ENCODE measurements at regions not wholly inside any gene's neighbourhood (a gene's known extent, or its start where the extent isn't known, plus 50 kb on each side); places are given as distances from the start of the nearest gene placed in this dataset.

DNA sequence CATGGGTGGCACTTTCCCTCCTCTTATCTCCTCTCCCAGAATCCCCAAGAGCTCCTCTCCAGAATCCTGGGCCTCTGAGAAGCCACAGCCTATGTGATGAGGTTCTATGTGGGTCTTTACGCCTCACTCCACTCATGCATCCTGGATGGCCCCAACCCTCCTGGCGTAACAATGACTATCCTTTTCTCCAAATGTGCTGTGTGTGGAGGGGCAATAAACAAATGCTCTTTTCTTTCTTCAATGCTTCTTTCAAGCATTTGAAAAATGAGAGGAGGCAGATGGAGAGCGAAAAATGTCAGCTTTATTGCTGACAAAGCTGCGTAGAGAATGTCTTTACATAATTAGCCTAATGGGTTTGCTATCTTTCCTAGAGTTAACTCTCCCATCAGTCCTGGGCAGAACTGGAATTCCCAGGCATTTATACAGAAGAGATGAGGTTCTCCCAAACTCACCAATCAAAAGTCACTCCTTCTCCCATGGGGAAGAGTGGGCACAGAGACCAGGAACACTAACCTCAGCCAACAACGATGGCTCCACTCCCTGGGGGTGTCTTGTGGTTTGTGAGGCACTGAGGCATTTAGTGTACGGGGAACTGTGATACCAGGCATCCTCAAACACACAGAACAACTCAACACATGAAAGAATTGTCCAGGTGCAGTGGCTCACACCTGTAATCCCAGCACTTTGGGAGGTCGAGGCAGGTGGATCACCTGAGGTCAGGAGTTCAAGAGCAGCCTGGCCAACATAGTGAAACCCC, 118.9 kb upstream of the SLC34A2 start:
- Histone ChIP-seq H3K27me3 (replicated peaks) (no peaks in the 10 kb centered on the region), H3K4me3 (no peak overlapping the region), H3K9me3 (replicated peaks) (no peaks in the 10 kb centered on the region), H3K27ac (no peak overlapping the region), H3K36me3 (no peaks in the 10 kb centered on the region), H3K4me1 (replicated peaks) (no peaks in the 10 kb centered on the region)
- no peak for DNase-seq (ENCODE audit: low read depth in 1 of 2, low spot score in 2 of 2)

DNA sequence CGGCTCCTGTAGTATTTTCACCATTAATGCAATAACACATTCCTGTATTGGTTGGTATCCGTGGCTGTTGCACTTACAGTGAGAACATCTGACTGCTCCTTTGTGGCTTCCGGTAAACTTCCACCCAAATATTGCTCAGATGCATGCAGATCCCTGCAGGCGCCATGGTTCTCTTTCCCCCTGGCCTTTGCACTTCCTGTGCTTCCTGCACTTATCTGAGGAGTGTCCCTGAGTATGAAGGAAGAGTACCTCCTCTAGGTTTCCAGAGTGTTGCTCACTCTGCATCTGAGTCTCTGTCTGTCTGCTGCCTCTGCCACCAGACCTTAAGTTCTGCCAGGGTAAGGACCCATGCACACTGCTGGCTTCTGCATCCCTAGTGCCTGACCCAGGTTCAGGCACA, 117.2 kb upstream of the SLC34A2 start:
- DNase-seq (ENCODE audit: low read depth in 1 of 2, low spot score in 2 of 2) = no peak
- no peaks in the 10 kb centered on the region for H3K4me1 ChIP-seq (replicated peaks)
- H3K9me3 ChIP-seq (replicated peaks) = no peaks in the 10 kb centered on the region
- H3K4me3 ChIP-seq = no peak overlapping the region
- H3K27ac ChIP-seq = no peak overlapping the region
- H3K27me3 ChIP-seq (replicated peaks) = no peaks in the 10 kb centered on the region
- H3K36me3 ChIP-seq = no peaks in the 10 kb centered on the region

DNA sequence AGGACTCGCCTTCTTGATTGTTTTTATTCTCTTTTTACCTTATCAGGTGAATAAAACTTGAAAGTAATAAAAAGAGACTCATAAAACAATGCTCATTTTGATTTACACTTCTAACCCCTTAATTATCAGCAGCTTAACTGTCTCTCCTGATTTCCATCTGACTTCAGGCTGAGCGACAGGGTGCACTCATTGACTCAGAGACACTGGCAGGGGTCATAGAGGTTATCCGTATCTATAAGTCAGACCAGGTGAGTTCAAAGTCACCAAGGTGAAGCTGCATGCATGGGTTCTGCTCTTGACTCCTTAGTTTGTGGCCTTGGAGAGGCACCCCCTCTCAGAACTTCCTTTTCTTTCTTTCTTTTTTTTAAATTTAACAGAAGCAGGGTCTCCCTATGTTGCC, 116.4 kb upstream of the SLC34A2 start:
- H3K36me3 ChIP-seq = no peaks in the 10 kb centered on the region
- H3K27me3 ChIP-seq (replicated peaks) = no peaks in the 10 kb centered on the region
- no peak overlapping the region for H3K4me3 ChIP-seq
- H3K9me3 ChIP-seq (replicated peaks) = no peaks in the 10 kb centered on the region
- no peak overlapping the region for H3K27ac ChIP-seq
- no peaks in the 10 kb centered on the region for H3K4me1 ChIP-seq (replicated peaks)
- no peak for DNase-seq (ENCODE audit: low read depth in 1 of 2, low spot score in 2 of 2)

DNA sequence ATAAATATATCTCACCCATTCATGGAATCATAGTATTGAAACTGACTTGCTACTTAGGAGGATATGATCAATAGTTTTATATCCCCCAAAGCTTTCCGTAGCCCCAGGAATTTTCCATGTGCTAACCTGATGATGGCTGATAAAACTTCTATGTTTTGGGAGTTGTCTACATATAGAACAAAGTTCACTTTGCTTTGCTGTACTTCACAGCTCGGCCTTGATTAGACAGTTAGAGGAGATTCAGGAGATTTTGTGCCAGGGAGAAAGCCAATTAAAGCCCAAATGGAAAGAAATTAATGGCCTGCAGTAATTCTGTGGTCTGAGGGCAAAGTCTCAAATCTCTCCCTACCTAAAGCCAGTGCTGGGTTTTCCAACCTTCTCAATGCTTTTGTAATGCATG, 114.9 kb upstream of the SLC34A2 start:
- no peak overlapping the region for H3K4me3 ChIP-seq
- no peak overlapping the region for H3K27ac ChIP-seq
- no peak for DNase-seq (ENCODE audit: low read depth in 1 of 2, low spot score in 2 of 2)
- H3K9me3 ChIP-seq (replicated peaks) = no peaks in the 10 kb centered on the region
- no peaks in the 10 kb centered on the region for H3K27me3 ChIP-seq (replicated peaks)
- H3K36me3 ChIP-seq = no peaks in the 10 kb centered on the region
- H3K4me1 ChIP-seq (replicated peaks) = no peaks in the 10 kb centered on the region

DNA sequence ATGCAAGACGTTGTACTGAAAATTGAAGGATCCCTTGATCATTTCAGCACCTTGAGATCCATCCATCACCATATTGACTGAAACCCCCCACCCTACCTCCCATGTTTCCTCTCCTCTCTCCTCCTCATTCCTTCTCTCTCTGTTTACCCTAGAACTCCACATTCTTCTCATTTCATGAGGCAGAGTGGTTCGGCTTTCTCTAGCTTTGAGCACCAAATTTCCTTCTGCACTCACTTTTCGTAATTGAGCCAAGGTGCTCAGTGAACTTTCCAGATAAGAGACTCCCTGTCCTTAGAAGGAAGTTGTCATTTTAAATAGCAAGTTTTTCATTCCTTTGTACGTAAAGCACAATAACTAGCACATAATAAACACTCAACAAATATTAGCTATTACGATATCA, 108.3 kb upstream of the SLC34A2 start:
- H3K4me3 ChIP-seq = no peak overlapping the region
- no peaks in the 10 kb centered on the region for H3K4me1 ChIP-seq (replicated peaks)
- no peaks in the 10 kb centered on the region for H3K36me3 ChIP-seq
- H3K27ac ChIP-seq = no peak overlapping the region
- no peaks in the 10 kb centered on the region for H3K9me3 ChIP-seq (replicated peaks)
- no peak for DNase-seq (ENCODE audit: low read depth in 1 of 2, low spot score in 2 of 2)
- no peaks in the 10 kb centered on the region for H3K27me3 ChIP-seq (replicated peaks)

- H3K9me3 ChIP-seq (replicated peaks) = no peaks in the 10 kb centered on the region
- H3K27ac ChIP-seq = no peak overlapping the region
- H3K36me3 ChIP-seq = no peaks in the 10 kb centered on the region
- no peaks in the 10 kb centered on the region for H3K27me3 ChIP-seq (replicated peaks)
- no peaks in the 10 kb centered on the region for H3K4me1 ChIP-seq (replicated peaks)
- no peak for DNase-seq (ENCODE audit: low read depth in 1 of 2, low spot score in 2 of 2)
- H3K4me3 ChIP-seq = no peak overlapping the region
Observed at GRCh38 chr4:25549413-25549812, 106.2 kb upstream of the SLC34A2 start.

GRCh38 chr4:25550376-25551030, 105.1 kb upstream of the SLC34A2 start:
- no peaks in the 10 kb centered on the region for H3K9me3 ChIP-seq (replicated peaks)
- no peaks in the 10 kb centered on the region for H3K27me3 ChIP-seq (replicated peaks)
- H3K36me3 ChIP-seq = no peaks in the 10 kb centered on the region
- H3K4me3 ChIP-seq = no peak overlapping the region
- H3K27ac ChIP-seq = no peak overlapping the region
- no peaks in the 10 kb centered on the region for H3K4me1 ChIP-seq (replicated peaks)
- DNase-seq (ENCODE audit: low read depth in 1 of 2, low spot score in 2 of 2) = no peak

DNA sequence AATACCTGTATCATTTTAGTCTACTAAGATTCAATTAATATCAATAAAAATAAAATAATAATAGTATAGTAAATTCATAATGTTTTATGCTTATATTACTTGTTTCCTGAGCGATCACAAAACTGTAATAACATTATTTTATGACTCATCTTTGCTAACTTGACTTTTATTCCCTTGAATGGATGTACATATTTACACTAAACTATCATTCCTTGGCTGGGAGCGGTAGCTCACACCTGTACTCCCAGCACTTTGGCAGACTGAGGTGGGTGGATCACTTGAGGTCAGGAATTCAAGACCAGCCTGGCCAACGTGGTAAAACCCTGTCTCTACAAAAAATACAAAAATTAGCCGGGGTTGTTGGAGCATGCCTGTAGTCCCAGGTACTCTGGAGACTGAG, 104.0 kb upstream of the SLC34A2 start:
- H3K4me1 ChIP-seq (replicated peaks) = no peaks in the 10 kb centered on the region
- H3K36me3 ChIP-seq = no peaks in the 10 kb centered on the region
- H3K9me3 ChIP-seq (replicated peaks) = no peaks in the 10 kb centered on the region
- no peak overlapping the region for H3K4me3 ChIP-seq
- H3K27me3 ChIP-seq (replicated peaks) = no peaks in the 10 kb centered on the region
- DNase-seq (ENCODE audit: low read depth in 1 of 2, low spot score in 2 of 2) = no peak
- H3K27ac ChIP-seq = no peak overlapping the region

DNA sequence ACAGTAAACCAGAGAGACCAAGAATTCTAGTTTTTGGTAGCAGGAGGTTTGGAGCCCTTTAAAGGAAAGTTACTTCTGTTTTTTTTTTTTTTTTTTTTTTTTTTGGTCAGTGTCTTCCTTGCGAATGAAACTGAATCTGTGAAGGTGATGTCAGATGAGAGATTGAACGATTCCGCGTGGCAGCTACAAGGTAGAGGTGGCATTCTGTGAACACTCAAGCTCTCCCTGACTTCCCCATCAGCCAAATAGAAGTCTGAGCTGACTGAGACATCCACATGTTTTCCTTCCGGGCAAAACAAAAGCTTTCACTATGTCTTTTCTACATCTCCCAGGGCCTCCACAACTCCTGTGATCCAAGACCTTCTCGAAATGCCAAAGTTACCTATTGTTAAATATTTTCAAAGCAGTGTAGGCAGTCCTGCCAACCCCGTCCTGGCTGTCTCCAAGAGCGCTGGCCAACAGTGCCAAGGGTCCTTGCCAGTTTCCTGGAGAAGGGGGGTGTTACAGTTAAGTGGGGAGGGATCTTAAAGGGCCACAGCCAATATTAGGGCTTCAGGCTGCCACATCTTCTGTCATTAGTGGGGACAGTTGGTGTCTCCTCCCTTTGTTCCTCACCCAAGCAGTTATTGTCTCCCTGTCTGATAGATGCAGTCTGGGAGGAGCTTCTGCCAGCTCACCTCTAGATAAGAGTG, 102.9 kb upstream of the SLC34A2 start:
- Histone ChIP-seq H3K36me3 (no peaks in the 10 kb centered on the region), H3K4me3 (no peak overlapping the region), H3K27me3 (replicated peaks) (no peaks in the 10 kb centered on the region), H3K27ac (no peak overlapping the region), H3K9me3 (replicated peaks) (no peaks in the 10 kb centered on the region), H3K4me1 (replicated peaks) (no peaks in the 10 kb centered on the region)
- no peak for DNase-seq (ENCODE audit: low read depth in 1 of 2, low spot score in 2 of 2)

- no peak for DNase-seq (ENCODE audit: low read depth in 1 of 2, low spot score in 2 of 2)
- no peaks in the 10 kb centered on the region for H3K27me3 ChIP-seq (replicated peaks)
- no peak overlapping the region for H3K27ac ChIP-seq
- no peak overlapping the region for H3K4me3 ChIP-seq
- no peaks in the 10 kb centered on the region for H3K4me1 ChIP-seq (replicated peaks)
- H3K9me3 ChIP-seq (replicated peaks) = no peaks in the 10 kb centered on the region
- H3K36me3 ChIP-seq = no peaks in the 10 kb centered on the region
Observed at GRCh38 chr4:25559508-25559907, 96.1 kb upstream of the SLC34A2 start.

- Histone ChIP-seq H3K36me3 (no peaks in the 10 kb centered on the region), H3K27me3 (replicated peaks) (no peaks in the 10 kb centered on the region), H3K27ac (no peak overlapping the region), H3K4me1 (replicated peaks) (no peaks in the 10 kb centered on the region), H3K4me3 (no peak overlapping the region), H3K9me3 (replicated peaks) (no peaks in the 10 kb centered on the region)
- no peak for DNase-seq (ENCODE audit: low read depth in 1 of 2, low spot score in 2 of 2)
Observed at GRCh38 chr4:25560605-25561004, 95.0 kb upstream of the SLC34A2 start.

DNA sequence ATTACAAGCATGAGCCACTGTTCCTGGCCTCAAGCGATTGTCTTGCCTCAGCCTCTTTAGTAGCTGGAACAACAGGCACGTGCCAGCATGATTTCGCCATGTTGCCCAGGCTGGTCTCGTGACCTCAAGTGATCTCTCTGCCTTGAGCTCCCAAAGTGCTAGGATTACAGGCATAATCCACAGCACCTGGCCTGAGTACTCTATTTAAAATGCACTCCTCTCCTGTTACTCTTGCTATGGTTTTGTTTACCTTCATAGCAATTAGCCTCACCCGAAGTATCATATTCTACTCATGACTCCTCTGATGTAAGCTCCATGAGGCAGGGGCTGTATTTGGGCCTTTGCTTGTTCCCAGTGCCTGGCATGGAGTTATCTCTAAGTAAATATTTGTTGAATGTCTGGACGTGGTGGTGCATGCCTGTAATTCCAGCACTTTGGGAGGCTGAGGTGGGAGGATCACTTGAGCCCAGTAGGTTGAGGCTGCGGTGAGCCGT, 92.5 kb upstream of the SLC34A2 start:
- no peak for DNase-seq (ENCODE audit: low read depth in 1 of 2, low spot score in 2 of 2)
- Histone ChIP-seq H3K27ac (no peak overlapping the region), H3K9me3 (replicated peaks) (no peaks in the 10 kb centered on the region), H3K27me3 (replicated peaks) (no peaks in the 10 kb centered on the region), H3K36me3 (no peaks in the 10 kb centered on the region), H3K4me3 (no peak overlapping the region), H3K4me1 (replicated peaks) (no peaks in the 10 kb centered on the region)

DNA sequence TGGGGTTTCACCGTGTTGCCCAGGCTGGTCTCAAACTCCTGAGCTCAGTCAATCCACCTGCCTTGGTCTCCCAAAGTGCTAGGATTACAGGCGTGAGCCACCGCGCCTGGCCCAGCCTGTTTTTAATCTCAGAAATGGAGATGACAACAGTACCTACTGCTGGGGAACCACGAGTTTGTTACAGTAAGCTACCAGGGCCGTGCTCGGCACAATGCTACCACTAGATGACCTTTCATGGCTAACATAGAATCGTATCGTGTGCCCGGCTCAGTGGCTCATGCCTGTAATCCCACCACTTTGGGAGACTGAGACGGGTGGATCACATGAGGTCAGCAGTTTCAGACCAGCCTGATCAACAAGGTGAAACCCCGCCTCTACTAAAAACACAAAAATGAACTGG, 90.8 kb upstream of the SLC34A2 start:
- Histone ChIP-seq H3K27me3 (replicated peaks) (no peaks in the 10 kb centered on the region), H3K9me3 (replicated peaks) (no peaks in the 10 kb centered on the region), H3K4me3 (no peak overlapping the region), H3K27ac (no peak overlapping the region), H3K4me1 (replicated peaks) (no peaks in the 10 kb centered on the region), H3K36me3 (no peaks in the 10 kb centered on the region)
- DNase-seq (ENCODE audit: low read depth in 1 of 2, low spot score in 2 of 2) = no peak

- Histone ChIP-seq H3K9me3 (replicated peaks) (no peaks in the 10 kb centered on the region), H3K27me3 (replicated peaks) (no peaks in the 10 kb centered on the region), H3K36me3 (no peaks in the 10 kb centered on the region), H3K4me1 (replicated peaks) (no peaks in the 10 kb centered on the region), H3K4me3 (no peak overlapping the region), H3K27ac (no peak overlapping the region)
- no peak for DNase-seq (ENCODE audit: low read depth in 1 of 2, low spot score in 2 of 2)
Observed at GRCh38 chr4:25567253-25567652, 88.4 kb upstream of the SLC34A2 start.
